ENCODE measurements at regions not wholly inside any gene's neighbourhood (a gene's known extent, or its start where the extent isn't known, plus 50 kb on each side); places are given as distances from the start of the nearest gene placed in this dataset.

GRCh38 chr11:11020219-11020726, 162.4 kb upstream of the ZBED5 start:
- in situ Hi-C loops (cut with MboI; ENCODE audit: low sequenced_read_pairs), result loop anchor here (10.0 kb wide), 2 partner anchors 85 to 225 kb away; no protein-coding TSS in a partner anchor

GRCh38 chr11:11016943-11017342, 159.1 kb upstream of the ZBED5 start:
- in situ Hi-C loops (cut with MboI; ENCODE audit: low sequenced_read_pairs), result no loop called here

GRCh38 chr11:11016068-11016467, 158.2 kb upstream of the ZBED5 start:
- in situ Hi-C loops (cut with MboI; ENCODE audit: low sequenced_read_pairs), result no loop called here

DNA sequence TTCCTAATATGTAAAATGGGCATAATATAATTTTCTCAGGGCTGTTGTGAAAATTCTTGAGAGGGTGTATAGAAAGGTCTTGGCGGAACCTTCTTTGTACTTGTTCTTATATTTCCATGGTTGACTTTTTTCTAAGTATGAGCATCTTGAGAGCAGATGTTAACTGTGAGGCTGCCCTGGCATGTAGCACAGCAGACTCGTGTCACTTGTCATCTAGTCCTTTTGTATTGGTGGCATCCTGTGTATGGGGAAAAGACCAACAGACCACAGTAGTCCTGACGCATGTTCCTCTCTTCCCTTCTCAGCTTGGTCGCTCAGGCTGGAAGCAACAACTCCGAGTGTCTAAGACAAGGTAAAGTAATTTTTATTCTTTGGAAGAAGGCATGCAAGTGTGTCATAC, 153.8 kb upstream of the ZBED5 start:
- in situ Hi-C loops (cut with MboI; ENCODE audit: low sequenced_read_pairs), result no loop called here

DNA sequence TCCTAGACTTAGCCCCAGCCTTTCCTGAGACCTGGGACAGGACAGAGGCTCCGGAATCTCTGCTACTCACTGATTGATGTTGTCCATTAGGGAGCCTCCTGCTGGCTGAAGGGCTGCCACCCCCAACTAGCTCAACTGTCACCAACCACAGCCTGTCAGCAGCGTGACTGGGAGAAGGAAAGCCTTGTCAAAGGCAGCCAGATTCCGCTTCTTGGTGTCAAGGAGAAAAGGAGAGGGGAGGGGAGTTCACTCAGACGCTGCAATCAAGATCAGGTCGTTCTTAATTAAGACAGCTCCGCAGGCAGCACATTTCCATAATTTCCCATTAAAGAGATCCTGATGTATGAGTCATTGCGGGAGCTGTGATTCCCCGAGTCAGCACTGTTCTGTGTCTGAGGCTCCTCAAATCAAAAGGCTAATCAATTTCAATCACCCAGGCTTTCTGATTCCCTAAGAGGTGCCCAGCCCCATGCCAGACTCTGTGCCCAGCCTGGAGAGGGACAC, 152.8 kb upstream of the ZBED5 start:
- in situ Hi-C loops (cut with MboI; ENCODE audit: low sequenced_read_pairs), result no loop called here

GRCh38 chr11:11009179-11009578, 151.3 kb upstream of the ZBED5 start:
- in situ Hi-C loops (cut with MboI; ENCODE audit: low sequenced_read_pairs), result no loop called here

- in situ Hi-C loops (cut with MboI; ENCODE audit: low sequenced_read_pairs), result no loop called here
Observed at GRCh38 chr11:11004069-11004468, 146.2 kb upstream of the ZBED5 start.

- in situ Hi-C loops (cut with MboI; ENCODE audit: low sequenced_read_pairs), result no loop called here
Observed at GRCh38 chr11:11003226-11003625, 145.4 kb upstream of the ZBED5 start.

GRCh38 chr11:11000579-11001283, 142.9 kb upstream of the ZBED5 start:
- in situ Hi-C loops (cut with MboI; ENCODE audit: low sequenced_read_pairs), result no loop called here

DNA sequence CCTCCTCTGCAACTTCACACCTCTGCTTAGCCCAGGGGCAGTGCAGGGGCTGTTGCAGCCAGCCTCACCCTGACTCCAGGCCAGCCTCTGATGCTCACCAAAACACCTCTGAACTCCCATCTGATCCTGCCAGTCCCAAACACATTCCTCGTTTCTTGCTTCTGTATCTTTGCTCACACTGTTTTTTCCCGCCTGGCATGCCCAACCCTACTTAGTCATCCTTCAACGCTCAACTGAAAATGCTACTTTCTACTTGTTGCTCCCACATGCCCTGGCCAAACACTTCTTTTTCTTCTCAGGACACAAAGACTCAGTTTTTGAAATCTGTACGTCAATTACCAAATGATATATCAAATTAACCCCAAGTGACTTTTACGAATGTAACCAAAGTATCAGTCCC, 140.8 kb upstream of the ZBED5 start:
- in situ Hi-C loops (cut with MboI; ENCODE audit: low sequenced_read_pairs), result no loop called here

- in situ Hi-C loops (cut with MboI; ENCODE audit: low sequenced_read_pairs), result no loop called here
Observed at GRCh38 chr11:10996678-10997077, 138.8 kb upstream of the ZBED5 start.

GRCh38 chr11:10993640-10994039, 135.8 kb upstream of the ZBED5 start:
- in situ Hi-C loops (cut with MboI; ENCODE audit: low sequenced_read_pairs), result no loop called here

GRCh38 chr11:10993186-10993585, 135.3 kb upstream of the ZBED5 start:
- in situ Hi-C loops (cut with MboI; ENCODE audit: low sequenced_read_pairs), result no loop called here

DNA sequence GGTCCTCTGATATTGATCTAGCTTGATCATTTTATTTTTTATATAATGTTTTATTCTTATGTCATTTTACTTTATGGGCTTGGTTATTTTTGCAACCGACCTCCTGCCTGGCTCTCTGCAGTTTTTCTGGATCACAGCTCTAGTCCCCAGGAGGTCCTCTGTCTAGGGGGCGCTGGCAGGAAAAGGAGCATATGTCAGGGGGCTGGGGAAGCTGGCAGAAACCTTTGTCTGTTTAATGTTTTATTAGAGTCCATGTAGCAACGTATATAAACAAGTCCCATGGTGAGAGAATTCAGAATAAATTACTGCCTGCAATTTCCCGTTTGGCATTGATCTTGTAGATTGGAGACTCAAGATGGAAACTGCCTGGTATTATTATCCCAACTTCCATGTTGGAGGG, 133.5 kb upstream of the ZBED5 start:
- in situ Hi-C loops (cut with MboI; ENCODE audit: low sequenced_read_pairs), result no loop called here

DNA sequence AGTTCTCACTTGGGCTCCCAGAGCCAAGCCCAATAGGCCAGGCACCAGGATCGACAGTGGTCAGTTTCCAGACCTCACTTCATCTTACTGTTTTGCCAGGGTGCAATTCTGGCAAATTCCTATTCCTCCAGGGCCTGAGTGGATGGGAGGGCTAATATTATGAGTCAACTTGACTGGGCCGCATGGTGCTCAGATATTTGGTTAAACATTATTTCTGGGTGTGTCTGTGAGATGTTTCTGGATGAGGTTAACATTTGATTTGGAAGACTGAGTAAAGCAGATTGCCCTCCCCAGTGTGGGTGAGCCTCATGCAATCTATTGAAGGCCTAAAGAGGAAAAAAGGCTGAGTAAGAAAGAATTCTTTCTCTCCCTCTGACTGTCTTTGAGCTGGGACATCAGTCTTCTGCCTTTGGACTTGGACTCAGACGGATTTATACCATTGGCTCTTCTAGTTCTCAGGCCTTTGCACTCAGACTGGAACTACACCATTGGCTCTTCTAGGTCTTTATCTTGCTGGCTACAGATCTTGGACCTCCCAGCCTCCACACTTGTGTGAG, 132.9 kb upstream of the ZBED5 start:
- in situ Hi-C loops (cut with MboI; ENCODE audit: low sequenced_read_pairs), result no loop called here

DNA sequence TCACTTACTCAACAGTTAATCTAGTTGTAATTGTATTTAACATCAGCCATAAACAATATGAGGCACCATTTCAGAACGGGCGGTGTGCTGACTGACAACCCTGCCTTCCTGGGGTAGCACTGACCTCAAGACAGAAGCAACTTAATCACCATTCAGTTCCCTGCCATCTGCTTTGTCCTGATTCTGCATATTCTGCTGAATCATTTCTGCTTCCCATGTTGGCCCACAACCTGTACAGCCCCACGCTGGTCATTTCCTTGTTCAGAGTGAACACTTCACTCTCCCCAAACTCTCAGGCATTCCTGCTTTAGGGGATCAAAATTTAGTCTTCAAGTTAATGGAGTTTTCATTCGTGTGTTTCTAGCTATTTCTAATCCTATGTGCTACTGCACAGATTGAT, 132.3 kb upstream of the ZBED5 start:
- in situ Hi-C loops (cut with MboI; ENCODE audit: low sequenced_read_pairs), result no loop called here

DNA sequence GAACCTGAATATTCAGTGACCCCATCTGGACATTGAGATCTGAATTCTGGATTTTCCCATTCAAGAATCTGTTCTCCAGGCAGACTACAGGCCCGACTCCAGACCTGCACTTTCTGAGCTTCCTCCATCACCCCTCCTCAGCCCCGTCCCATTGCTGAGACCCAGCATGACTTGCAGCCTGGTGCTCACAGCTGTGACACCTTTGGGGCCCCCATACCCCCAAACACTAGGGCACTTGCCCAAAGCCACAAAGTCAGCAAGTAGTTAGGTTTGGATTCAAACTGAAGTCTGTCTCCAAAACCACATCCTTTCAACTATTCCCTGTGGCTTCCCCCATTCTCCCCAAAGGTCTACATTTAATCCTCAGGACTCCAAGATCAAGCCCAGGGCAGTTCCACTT, 128.2 kb upstream of the ZBED5 start:
- in situ Hi-C loops (cut with MboI; ENCODE audit: low sequenced_read_pairs), result no loop called here

DNA sequence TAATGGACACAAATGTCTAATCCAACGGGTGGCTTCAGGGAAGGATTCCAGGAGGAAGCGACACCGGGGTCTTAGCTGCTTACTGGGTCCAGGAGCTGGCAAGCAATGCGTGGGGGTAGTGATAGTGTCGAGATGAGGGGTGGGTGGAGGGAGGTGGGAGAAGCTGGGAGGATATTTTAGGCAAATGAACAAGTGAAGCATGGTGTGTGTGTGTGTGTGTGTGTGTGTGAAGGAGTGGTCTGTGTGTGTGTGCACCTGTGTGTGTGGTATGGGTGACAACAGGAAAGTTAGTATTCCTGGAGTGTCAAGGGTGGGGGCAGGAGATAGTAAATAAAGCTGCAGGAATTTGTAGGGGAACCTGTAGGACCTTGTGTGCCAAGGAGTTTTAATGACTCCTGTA, 126.9 kb upstream of the ZBED5 start:
- in situ Hi-C loops (cut with MboI; ENCODE audit: low sequenced_read_pairs), result no loop called here

GRCh38 chr11:10984250-10984649, 126.4 kb upstream of the ZBED5 start:
- in situ Hi-C loops (cut with MboI; ENCODE audit: low sequenced_read_pairs), result no loop called here

DNA sequence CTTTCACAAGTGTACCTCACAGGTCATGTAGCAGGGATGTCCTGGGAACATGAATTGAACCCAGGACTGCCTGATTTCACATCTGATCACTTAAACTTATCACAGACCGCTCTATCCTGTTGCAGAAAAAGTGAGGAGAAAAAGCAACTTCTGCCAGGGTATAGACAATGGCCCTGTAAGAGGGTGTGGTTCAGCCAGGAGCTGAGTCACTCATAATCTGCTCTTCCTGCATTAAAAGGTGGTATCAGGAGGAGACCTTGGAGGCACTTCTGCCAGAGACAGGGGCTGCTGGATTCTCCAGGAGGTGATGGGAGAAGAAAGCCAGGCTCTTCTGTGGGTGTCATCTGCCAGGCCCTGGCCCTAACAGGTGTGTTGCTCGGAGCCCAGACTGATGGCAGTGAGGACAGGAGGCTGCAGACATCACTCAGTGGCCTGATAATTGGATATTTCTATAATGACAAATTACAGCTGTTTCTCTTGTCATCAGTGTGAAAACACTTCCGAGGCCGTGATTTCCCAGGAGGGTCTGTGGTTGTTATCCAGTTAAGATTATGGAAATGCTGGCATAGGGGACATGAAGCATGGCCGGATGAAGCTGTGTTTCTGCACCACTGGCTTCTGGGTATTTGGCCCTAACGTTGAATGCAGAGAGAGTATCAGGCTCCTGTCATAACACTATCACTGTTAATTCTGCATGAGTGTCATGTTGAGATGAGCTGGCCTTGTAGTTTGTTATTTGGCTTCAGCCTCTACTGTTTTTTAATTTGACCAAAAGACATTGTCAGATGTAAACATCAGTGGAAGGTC, 125.1 kb upstream of the ZBED5 start:
- in situ Hi-C loops (cut with MboI; ENCODE audit: low sequenced_read_pairs), result no loop called here

- in situ Hi-C loops (cut with MboI; ENCODE audit: low sequenced_read_pairs), result no loop called here
Observed at GRCh38 chr11:10979529-10979928, 121.7 kb upstream of the ZBED5 start.

DNA sequence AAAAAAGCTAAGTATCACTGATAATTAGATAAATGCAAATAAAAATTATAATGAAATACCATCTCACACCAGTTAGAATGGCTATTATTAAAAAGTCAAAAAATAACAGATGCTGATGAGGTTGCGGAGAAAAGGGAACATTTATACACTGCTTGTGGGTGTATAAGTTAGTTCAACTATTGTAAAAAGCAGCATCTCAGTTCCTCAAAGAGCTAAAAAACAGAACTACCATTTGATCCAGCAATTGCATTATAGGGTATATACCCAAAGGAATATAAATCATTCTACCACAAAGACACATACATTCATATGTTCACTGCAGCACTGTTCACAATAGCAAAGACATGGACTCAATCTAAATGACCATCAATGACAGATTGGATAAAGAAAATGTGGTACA, 120.3 kb upstream of the ZBED5 start:
- in situ Hi-C loops (cut with MboI; ENCODE audit: low sequenced_read_pairs), result no loop called here
